RWPE1 (cell line): ENCODE measurements at regions not wholly inside any gene's neighbourhood (a gene's known extent, or its start where the extent isn't known, plus 50 kb on each side); places are given as distances from the start of the nearest gene placed in this dataset.

Experiments
- CTCF ChIA-PET: fragments of 350-600 bp; sonication (Branson Sonifier 250); formaldehyde crosslinking; extraction: SDS; loops from one replicate; lab custom pipeline; 2021; lab: Yijun Ruan, JAX
- POLR2A ChIA-PET: fragments of 400-600 bp; formaldehyde crosslinking; extraction: SDS; loops from one replicate; lab custom pipeline; 2020; ENCODE audit warnings: antibody characterized with exemption; ENCODE audit not compliant: low non-redundant PET; lab: Yijun Ruan, JAX
- DNase-seq: peaks from one replicate; pipeline ENCODE4 v3.0.0; 2012; ENCODE audit warnings: low spot score
- H3K27ac ChIP-seq: fragments of 450-650 bp; 2 replicates; pipeline ENCODE4 v1.5.1; 2017
- TF ChIP-seq, protein P1 (sequence below): fragments of 450-650 bp; conservative IDR thresholded peaks from 2 replicates; pipeline ENCODE4 v1.5.1; 2017; ENCODE audit warnings: low read depth, mild to moderate bottlenecking

DNA sequence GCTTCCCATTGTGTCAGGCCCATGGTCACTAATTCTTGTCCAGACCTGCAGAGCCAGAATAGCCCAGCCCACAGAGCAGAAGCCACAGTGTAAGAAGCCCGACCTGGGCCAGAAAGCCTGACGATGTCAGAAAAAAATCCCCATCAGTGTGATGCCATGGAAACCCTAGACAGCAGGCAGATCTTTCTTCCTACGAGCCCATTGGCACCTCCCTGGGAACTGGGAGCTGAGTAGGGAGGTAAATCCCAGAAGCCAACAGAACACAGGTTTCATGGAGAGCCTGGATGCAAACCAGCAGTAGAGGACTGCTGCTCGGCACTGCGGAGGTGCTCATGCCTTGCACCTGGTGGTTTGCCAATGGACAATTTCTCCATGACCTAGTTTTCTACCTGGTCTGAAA lies 82.2 kb upstream of the SLC22A16 start:
- no peak for DNase-seq
- no peak overlapping the region for H3K27ac ChIP-seq
- ChIA-PET POLR2A (no interaction called here), CTCF (interaction anchor here (0.7 kb wide), 1 partner anchor 160 kb away, joined by 3 read pairs; no protein-coding TSS in a partner anchor)
- TF ChIP-seq, protein P1, sequence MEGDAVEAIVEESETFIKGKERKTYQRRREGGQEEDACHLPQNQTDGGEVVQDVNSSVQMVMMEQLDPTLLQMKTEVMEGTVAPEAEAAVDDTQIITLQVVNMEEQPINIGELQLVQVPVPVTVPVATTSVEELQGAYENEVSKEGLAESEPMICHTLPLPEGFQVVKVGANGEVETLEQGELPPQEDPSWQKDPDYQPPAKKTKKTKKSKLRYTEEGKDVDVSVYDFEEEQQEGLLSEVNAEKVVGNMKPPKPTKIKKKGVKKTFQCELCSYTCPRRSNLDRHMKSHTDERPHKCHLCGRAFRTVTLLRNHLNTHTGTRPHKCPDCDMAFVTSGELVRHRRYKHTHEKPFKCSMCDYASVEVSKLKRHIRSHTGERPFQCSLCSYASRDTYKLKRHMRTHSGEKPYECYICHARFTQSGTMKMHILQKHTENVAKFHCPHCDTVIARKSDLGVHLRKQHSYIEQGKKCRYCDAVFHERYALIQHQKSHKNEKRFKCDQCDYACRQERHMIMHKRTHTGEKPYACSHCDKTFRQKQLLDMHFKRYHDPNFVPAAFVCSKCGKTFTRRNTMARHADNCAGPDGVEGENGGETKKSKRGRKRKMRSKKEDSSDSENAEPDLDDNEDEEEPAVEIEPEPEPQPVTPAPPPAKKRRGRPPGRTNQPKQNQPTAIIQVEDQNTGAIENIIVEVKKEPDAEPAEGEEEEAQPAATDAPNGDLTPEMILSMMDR: no peak

DNA sequence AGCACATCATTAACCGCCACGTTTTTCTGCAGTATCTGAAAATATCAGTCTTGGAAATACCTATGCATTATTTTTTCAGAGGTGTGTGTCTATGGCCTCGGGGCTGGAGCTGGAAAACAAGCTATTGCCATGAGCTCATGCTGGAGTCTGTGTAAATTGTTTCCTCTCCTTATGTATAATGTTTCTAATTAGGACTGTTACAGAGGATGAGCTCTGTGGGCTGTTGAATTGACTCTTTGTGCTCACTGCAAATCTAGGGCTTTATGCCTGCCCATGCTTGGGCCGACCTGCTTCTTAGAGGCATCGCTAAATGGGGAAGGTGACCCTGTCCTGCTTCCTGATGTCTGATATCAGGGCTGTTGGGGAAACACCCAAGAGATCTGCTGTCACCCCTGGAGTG lies 80.8 kb upstream of the SLC22A16 start:
- TF ChIP-seq, protein P1: no peak
- DNase-seq: no peak
- H3K27ac ChIP-seq: no peak overlapping the region
- POLR2A ChIA-PET: no interaction called here
- CTCF ChIA-PET: no interaction called here

DNA sequence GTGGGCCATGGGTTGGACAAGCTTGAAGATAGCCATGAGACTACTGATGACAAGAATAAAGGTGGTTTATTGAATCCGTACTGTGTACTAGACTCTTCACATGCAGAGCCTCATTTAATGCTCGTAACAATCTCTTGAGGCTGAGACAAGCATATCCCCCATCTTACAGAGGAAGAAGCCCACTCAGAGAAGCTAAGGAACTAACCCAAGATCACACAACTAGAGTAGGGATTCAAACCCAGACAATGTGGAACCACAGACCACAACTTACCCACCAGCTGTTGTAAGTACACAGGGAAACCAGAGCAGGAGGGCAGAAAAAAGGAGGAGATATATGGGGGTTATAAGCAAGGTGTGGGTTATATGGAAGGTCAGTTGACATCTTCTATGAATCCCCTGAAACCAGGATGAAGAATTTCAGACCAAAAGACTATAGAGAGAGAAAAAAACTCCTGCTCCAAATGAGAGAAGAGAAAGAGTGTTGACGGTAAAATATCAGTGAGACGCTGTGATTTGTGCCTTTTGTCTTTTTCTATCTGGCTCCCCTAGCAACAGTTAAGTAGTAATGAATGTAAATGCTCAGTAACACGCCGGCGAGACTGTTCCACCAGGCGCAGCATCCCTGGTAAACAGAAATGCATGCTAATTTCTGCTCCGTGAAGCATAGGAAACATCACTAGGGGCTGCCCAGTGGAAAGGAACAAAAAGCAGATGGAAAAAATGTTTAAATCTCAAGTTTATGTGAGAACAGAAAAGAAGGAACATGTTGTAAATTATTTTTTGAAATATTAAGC lies 80.1 kb upstream of the SLC22A16 start:
- no peak overlapping the region for H3K27ac ChIP-seq
- no peak for DNase-seq
- ChIA-PET CTCF (no interaction called here), POLR2A (no interaction called here)
- TF ChIP-seq, protein P1: no peak

DNA sequence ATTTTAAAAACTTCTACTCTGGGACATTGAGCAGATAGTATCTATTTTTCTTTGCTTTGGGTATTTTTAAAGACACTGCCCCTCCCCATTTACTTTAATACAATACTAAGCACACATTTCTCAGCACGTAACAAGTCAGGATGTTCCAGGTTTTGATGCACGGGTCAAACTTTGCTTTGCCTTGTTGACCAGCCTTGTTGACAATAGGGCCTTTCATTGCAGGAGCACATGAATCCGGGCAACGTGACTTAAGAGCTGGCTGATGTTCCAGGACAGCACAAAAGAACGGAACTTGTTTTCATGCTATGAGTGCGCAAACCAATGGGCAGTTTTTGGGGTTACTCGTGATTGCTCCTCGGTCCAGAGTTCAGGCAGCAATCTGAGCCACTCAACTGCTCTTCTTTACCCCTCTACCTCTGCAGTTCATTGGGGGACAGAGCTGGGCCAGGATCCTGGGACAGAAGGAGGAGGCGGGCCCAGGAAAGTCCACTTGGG lies 78.6 kb upstream of the SLC22A16 start:
- TF ChIP-seq, protein P1: no peak
- no peak overlapping the region for H3K27ac ChIP-seq
- ChIA-PET POLR2A (no interaction called here), CTCF (no interaction called here)
- DNase-seq: no peak

DNA sequence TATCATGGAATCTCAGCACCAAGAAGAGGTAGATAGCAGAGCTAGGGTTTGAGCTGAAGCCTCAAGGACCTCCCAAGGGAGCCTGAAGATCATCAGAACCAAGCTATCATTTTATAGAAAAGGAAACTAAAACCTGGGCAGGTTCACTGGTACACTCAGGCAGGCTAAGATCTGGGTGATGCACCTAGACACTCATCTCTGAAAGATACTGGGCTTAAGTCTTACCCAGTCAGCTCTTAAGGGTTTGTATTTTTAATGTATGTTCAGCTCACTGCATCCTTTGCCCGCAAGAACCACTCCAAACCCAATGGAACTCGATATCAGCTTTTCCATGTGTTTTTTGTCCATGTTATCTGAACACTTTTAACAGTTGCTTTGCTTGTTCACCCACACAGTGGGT lies 78.0 kb upstream of the SLC22A16 start:
- ChIA-PET CTCF (no interaction called here), POLR2A (no interaction called here)
- no peak overlapping the region for H3K27ac ChIP-seq

DNA sequence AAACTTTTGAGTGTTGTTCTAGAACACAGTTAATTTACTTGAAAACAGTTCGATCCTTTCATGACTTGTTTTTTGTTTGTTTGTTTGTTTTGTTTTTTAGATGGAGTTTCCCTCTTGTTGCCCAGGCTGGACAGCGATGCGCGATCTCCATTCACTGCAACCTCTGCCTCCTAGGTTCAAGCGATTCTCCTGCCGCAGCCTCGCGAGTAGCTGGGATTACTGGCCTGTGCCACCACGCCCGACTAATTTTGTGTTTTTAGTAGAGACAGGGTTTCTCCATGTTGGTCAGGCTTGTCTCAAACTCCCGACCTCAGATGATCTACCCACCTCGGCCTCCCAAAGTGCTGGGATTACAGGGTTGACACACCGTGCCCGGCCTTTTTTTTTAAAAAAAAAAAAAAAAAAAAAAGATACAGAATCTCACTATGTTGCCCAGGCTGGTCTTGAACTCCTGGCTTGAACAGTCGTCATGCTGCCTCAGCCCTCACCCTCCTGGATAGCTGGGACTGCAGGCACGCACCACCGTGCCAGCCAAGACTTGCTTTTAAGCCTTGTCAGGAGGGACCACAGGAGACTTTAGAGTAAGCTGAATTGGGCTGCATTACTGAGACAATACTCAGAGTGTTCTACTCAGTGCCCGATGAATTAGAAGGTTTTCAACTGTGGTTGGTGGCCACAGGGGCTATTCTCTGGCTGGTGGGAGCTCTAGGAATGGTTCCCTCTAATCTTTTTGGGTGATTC lies 76.7 kb upstream of the SLC22A16 start:
- no peak overlapping the region for H3K27ac ChIP-seq
- ChIA-PET CTCF (interaction anchor here (0.5 kb wide), 1 partner anchor 1277 kb away, joined by 3 read pairs; no protein-coding TSS in a partner anchor), POLR2A (no interaction called here)
- no peak for DNase-seq
- TF ChIP-seq, protein P1: no peak

More for the DNA sequence above, 78.0 kb upstream of the SLC22A16 start:
- TF ChIP-seq, protein P1: no peak
- no peak for DNase-seq
